ENCODE measurements at regions not wholly inside any gene's neighbourhood (a gene's known extent, or its start where the extent isn't known, plus 50 kb on each side); places are given as distances from the start of the nearest gene placed in this dataset.

DNA sequence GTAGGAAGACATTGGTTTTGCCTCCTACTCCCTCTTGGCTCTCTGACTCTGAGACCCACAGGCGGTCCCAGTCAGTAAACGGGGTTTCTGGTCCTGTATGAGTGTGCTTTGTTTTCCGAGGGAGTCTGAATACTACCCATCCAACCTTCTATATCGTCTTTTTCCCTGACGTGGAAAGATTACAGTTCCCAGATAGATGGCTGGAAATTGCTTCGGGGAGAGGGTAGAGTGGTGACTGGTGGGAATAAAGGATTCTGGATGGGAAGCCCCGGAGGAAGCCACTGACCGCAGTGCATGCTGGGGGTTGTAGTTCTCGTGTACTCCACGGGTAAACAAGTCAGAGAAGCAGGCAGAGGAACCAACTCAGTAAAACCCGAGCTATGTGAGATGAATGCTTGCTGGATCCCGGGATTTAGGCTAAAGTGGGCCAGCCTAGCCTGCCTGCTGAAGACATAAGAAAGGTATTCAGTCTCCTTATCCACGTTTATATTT, 66.2 kb upstream of the IRF2BP2 start:
- no peak for DNase-seq (ENCODE audit: low read depth)
- TF ChIP-seq, protein P1, sequence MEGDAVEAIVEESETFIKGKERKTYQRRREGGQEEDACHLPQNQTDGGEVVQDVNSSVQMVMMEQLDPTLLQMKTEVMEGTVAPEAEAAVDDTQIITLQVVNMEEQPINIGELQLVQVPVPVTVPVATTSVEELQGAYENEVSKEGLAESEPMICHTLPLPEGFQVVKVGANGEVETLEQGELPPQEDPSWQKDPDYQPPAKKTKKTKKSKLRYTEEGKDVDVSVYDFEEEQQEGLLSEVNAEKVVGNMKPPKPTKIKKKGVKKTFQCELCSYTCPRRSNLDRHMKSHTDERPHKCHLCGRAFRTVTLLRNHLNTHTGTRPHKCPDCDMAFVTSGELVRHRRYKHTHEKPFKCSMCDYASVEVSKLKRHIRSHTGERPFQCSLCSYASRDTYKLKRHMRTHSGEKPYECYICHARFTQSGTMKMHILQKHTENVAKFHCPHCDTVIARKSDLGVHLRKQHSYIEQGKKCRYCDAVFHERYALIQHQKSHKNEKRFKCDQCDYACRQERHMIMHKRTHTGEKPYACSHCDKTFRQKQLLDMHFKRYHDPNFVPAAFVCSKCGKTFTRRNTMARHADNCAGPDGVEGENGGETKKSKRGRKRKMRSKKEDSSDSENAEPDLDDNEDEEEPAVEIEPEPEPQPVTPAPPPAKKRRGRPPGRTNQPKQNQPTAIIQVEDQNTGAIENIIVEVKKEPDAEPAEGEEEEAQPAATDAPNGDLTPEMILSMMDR (IDR thresholded peaks at IDR 0.05; ENCODE audit: low read depth, low read length, missing control alignments): no peak
- peak overlapping the region; percentile 31; the same call in 1 of the 2 replicates for H3K4me3 ChIP-seq (ENCODE audit: low read depth, low read length)

DNA sequence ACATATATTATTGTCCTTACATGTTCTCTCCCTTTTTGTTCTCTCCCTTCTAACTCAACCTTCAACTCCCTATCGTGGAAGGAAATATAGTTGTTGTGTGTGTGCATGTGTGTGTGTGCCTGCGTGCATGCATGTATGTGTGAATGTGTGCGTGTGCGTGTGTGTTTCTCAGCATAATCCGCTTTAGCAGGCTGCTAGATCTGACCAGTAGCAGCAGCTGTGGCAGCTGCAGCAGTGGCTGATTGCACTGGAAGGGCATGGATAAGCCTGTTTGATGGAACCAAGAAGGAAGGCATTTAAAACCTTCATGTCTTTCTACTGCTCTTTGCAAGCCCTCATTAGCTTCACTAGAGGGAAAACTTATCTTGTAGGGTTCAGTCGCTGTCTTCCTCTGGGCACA, 65.6 kb upstream of the IRF2BP2 start:
- no peak overlapping the region for H3K4me3 ChIP-seq (ENCODE audit: low read depth, low read length)
- TF ChIP-seq, protein P1 (IDR thresholded peaks at IDR 0.05; ENCODE audit: low read depth, low read length, missing control alignments): no peak
- no peak for DNase-seq (ENCODE audit: low read depth)

DNA sequence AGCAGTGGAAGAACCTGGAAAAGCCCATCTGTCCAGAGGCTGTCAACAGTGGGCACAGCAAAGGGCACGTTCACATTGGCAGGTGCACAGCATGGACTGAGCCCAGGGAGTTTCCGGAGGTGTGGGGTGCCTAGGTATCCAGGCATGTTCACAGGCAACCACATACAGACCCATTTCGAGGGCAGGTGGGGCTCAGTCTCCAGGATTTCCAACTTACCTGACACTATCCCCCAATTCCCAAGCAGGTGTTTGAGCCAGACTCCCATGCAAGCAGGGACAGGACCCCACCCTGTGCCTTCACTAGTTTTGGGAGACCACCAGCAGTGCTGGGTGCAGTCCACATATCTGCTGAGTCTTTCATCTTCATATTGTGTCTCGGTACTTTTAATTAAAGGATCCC, 65.0 kb upstream of the IRF2BP2 start:
- TF ChIP-seq, protein P1 (IDR thresholded peaks at IDR 0.05; ENCODE audit: low read depth, low read length, missing control alignments): no peak

DNA sequence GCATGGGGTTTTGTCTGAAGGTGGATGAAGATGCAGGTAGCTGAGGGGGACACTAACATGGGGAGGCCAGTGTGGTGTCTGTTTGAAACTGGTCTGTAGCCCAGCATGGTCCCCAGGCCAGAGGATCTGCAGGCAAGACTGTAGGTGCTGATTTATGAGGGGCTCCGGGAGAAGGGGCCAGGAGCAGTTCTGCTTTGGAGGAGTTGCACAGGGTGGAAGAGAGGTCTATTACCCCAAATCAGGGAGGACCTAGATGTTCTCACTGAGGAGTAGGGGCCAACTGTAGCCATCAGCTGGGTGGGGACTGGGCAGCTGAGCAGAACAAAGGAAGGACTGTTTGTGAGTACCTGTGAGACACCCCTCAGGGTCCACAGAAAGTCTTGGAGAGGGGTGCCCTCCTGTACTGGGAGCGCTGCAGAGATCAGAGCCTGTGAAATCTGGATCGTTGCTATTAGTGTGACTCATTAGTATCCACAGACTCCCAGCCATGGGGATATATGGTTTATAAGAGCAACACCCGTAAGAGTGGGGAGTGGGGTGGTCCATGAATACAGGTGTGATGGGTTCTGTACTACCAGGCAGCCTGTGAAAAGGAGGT, 64.3 kb upstream of the IRF2BP2 start:
- TF ChIP-seq, protein P1 (IDR thresholded peaks at IDR 0.05; ENCODE audit: low read depth, low read length, missing control alignments): no peak
- no peak overlapping the region for H3K4me3 ChIP-seq (ENCODE audit: low read depth, low read length)
- no peak for DNase-seq (ENCODE audit: low read depth)

More for the DNA sequence above, 65.0 kb upstream of the IRF2BP2 start:
- no peak for DNase-seq (ENCODE audit: low read depth)
- no peak overlapping the region for H3K4me3 ChIP-seq (ENCODE audit: low read depth, low read length)

DNA sequence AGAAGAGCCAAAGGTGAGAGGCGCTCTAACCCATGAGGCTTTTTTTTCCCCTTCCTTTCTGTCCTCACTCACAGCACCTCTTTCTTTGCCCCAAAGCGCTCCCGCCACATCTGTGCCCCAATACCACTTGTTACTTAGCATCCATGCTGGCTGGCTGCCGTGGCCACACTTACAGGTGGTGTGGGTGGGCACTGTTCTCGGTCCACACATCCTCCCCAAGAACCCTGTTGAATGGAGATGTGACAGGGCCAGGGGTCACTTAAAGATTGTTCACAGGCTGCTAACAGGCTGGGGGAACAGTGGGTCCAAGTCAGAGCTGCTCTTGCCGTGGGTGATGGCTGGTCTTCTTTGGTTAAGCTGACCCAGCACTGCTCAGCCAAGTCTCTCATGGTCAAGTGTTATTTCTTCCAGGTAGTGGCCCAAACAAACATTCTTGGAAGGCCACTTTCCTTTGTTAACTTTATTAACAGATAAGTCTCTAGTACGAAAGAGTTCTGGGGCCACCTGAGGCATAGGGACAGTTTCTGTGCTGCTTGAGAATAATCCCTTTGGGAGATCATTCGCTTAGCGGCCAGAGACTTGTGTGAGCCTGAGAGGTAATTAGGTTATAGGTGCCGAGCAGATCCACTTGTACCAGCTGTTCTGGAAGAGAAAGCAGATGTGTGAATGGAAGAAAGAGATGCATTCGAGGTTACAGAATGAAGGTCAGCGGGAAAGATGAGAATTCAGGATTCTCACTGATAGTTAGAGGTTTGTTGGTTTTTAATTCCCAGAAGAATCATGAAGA, 62.6 kb upstream of the IRF2BP2 start:
- H3K4me3 ChIP-seq (ENCODE audit: low read depth, low read length): no peak overlapping the region
- TF ChIP-seq, protein P1 (IDR thresholded peaks at IDR 0.05; ENCODE audit: low read depth, low read length, missing control alignments): no peak
- DNase-seq (ENCODE audit: low read depth): no peak

DNA sequence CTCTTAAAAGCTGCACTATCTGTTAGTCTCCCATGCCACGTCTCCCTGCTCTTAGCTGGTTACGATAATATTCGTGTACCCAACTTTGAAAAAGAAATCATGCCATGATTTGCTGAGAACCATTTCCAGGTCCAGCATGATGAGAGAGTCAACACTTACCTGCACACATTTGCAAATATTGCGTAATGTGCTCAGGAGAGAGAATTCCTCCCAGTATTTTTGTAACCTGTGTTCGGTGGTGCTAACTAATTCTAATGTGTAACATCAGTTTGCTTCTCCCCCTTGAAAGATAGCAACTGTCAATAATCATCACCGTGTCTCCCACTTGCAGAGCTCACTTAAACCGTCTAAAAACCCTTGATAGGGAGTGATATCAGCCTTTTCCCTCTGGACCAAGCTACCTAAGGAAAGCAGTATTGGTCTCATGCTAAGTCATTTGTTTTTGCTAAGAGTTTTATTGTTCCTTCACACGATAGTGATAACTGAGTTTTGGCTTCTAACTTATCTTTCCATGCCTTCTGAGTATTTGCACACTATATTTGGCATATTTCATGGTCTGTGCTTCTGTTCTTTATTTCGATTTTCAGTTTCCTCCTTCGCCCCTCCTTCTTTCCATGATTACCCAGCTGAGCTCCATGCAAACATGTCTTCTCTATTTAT, 61.1 kb upstream of the IRF2BP2 start:
- DNase-seq (ENCODE audit: low read depth): no peak
- TF ChIP-seq, protein P1 (IDR thresholded peaks at IDR 0.05; ENCODE audit: low read depth, low read length, missing control alignments): no peak

More for the DNA sequence above, 61.1 kb upstream of the IRF2BP2 start:
- no peak overlapping the region for H3K4me3 ChIP-seq (ENCODE audit: low read depth, low read length)

All from GM12864 (cell line).